Osteoblast (primary cell): ENCODE measurements at regions not wholly inside any gene's neighbourhood (a gene's known extent, or its start where the extent isn't known, plus 50 kb on each side); places are given as distances from the start of the nearest gene placed in this dataset.

Experiments used
- DNase-seq: peaks from one replicate; pipeline ENCODE4 v3.0.0; 2011; ENCODE audit warnings: low spot score, mixed read lengths; ENCODE audit not compliant: insufficient read length; ENCODE audit errors: missing footprints
- H2AFZ ChIP-seq: 2 replicates; pipeline ENCODE4 v1.6.0; 2011; ENCODE audit warnings: mild to moderate bottlenecking, low read length
- H3K27ac ChIP-seq: 2 replicates; pipeline ENCODE4 v1.5.1; 2011; ENCODE audit warnings: mild to moderate bottlenecking, low read depth, low read length, moderate library complexity
- H3K27me3 ChIP-seq: 2 replicates; pipeline ENCODE4 v1.6.0; 2012; ENCODE audit warnings: mild to moderate bottlenecking, control low read depth, inconsistent platforms, low read length, moderate library complexity; ENCODE audit not compliant: insufficient read depth
- H3K36me3 ChIP-seq: 2 replicates; pipeline ENCODE4 v1.5.1; 2011; ENCODE audit warnings: mild to moderate bottlenecking, low read length, control low read depth, moderate library complexity; ENCODE audit not compliant: insufficient read depth
- H3K4me1 ChIP-seq: 2 replicates; pipeline ENCODE4 v1.5.1; 2011; ENCODE audit warnings: mild to moderate bottlenecking, low read length, control low read depth, moderate library complexity; ENCODE audit not compliant: insufficient read depth
- H3K4me2 ChIP-seq: 2 replicates; pipeline ENCODE4 v1.6.0; 2011; ENCODE audit warnings: mild to moderate bottlenecking, low read length; ENCODE audit not compliant: insufficient read depth
- H3K4me3 ChIP-seq: fragments of 200-600 bp; sonication (generic); 3 replicates; pipeline ENCODE4 v1.5.1; 2012; ENCODE audit warnings: mild to moderate bottlenecking, low read length, inconsistent platforms; ENCODE audit not compliant: insufficient read depth
- H3K79me2 ChIP-seq: 2 replicates; pipeline ENCODE4 v1.6.0; 2012; ENCODE audit warnings: mild to moderate bottlenecking, low read length, control low read depth, inconsistent platforms; ENCODE audit not compliant: insufficient read depth
- H3K9me3 ChIP-seq: 2 replicates; pipeline ENCODE4 v1.5.1; 2011; ENCODE audit warnings: low read depth, low read length, control low read depth
- H4K20me1 ChIP-seq: 2 replicates; pipeline ENCODE4 v1.6.0; 2012; ENCODE audit warnings: mild to moderate bottlenecking, low read length, control low read depth; ENCODE audit not compliant: insufficient read depth
- CTCF ChIP-seq: IDR thresholded peaks from 2 replicates; pipeline ENCODE4 v1.5.1; 2011; ENCODE audit warnings: mild to moderate bottlenecking, low read depth, low read length, moderate library complexity; ENCODE audit errors: extremely low read depth

- no peak overlapping the region for H3K4me3 ChIP-seq
- H3K9me3 ChIP-seq: no peaks in the 10 kb centered on the region
- H3K27me3 ChIP-seq: no peaks in the 10 kb centered on the region
- peak overlapping the region; percentile 84 for H3K27ac ChIP-seq
- H3K79me2 ChIP-seq: no peaks in the 10 kb centered on the region
- no peaks in the 10 kb centered on the region for H3K36me3 ChIP-seq
- no peak overlapping the region for H2AFZ ChIP-seq
- no peaks in the 10 kb centered on the region for H4K20me1 ChIP-seq
- peaks cover 21% of the 10 kb centered on the region for H3K4me1 ChIP-seq
- DNase-seq: peak; percentile 39
- no peak for TF ChIP-seq CTCF
- H3K4me2 ChIP-seq: peak overlapping the region; percentile 37
These were observed 148.9 kb upstream of the RUNX1 start for GRCh38 chr21:35197992-35198431.

GRCh38 chr21:35197191-35197590 lies 148.1 kb upstream of the RUNX1 start:
- no peak overlapping the region for H2AFZ ChIP-seq
- H3K9me3 ChIP-seq: no peaks in the 10 kb centered on the region
- no peaks in the 10 kb centered on the region for H3K79me2 ChIP-seq
- no peaks in the 10 kb centered on the region for H4K20me1 ChIP-seq
- no peaks in the 10 kb centered on the region for H3K36me3 ChIP-seq
- no peak for DNase-seq
- no peak overlapping the region for H3K4me3 ChIP-seq
- peaks cover 15% of the 10 kb centered on the region for H3K4me1 ChIP-seq
- H3K27ac ChIP-seq: peak overlapping the region; percentile 84
- no peaks in the 10 kb centered on the region for H3K27me3 ChIP-seq
- no peak overlapping the region for H3K4me2 ChIP-seq
- no peak for TF ChIP-seq CTCF

GRCh38 chr21:35196128-35196527 lies 147.0 kb upstream of the RUNX1 start:
- Histone ChIP-seq H3K4me1 (peaks cover 14% of the 10 kb centered on the region), H3K27ac (no peak overlapping the region), H2AFZ (no peak overlapping the region), H3K36me3 (no peaks in the 10 kb centered on the region), H3K4me2 (no peak overlapping the region), H4K20me1 (no peaks in the 10 kb centered on the region), H3K27me3 (no peaks in the 10 kb centered on the region), H3K79me2 (no peaks in the 10 kb centered on the region), H3K4me3 (no peak overlapping the region), H3K9me3 (no peaks in the 10 kb centered on the region)
- DNase-seq: no peak
- no peak for TF ChIP-seq CTCF

DNA sequence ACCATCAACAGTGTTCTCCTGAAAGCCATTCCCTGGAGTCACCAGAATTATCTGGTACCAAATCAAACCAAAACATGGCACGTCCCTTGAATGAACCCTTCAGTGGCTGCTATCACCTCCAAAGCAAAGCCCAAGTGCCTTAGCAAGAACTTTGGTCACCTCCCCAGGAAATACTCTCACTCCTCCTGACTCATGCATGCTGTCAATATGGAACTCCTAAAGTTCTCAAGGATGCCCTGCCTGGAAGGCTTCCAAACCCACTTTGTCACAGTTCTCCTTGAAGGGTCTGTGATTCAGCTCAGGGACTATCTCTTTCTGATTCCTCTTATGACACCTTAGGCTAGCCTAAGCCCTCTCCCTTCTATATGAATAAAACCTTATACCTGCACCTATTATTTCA lies 146.1 kb upstream of the RUNX1 start:
- no peak overlapping the region for H2AFZ ChIP-seq
- H3K9me3 ChIP-seq: no peaks in the 10 kb centered on the region
- H4K20me1 ChIP-seq: no peaks in the 10 kb centered on the region
- no peak overlapping the region for H3K27ac ChIP-seq
- H3K36me3 ChIP-seq: no peaks in the 10 kb centered on the region
- H3K27me3 ChIP-seq: no peaks in the 10 kb centered on the region
- peaks cover 18% of the 10 kb centered on the region for H3K4me1 ChIP-seq
- H3K4me2 ChIP-seq: no peak overlapping the region
- no peak overlapping the region for H3K4me3 ChIP-seq
- H3K79me2 ChIP-seq: no peaks in the 10 kb centered on the region
- DNase-seq: no peak
- TF ChIP-seq CTCF: no peak
